ENCODE measurements at regions not wholly inside any gene's neighbourhood (a gene's known extent, or its start where the extent isn't known, plus 50 kb on each side); places are given as distances from the start of the nearest gene placed in this dataset.

GRCh38 chr5:168015506-168015905, 275.9 kb upstream of the WWC1 start:
- Histone ChIP-seq H3K9me3 (replicated peaks) (no peaks in the 10 kb centered on the region), H3K36me3 (no peaks in the 10 kb centered on the region), H3K4me3 (no peak overlapping the region), H3K27ac (no peak overlapping the region), H3K27me3 (no peaks in the 10 kb centered on the region), H3K4me1 (no peaks in the 10 kb centered on the region)
- DNase-seq = no peak

DNA sequence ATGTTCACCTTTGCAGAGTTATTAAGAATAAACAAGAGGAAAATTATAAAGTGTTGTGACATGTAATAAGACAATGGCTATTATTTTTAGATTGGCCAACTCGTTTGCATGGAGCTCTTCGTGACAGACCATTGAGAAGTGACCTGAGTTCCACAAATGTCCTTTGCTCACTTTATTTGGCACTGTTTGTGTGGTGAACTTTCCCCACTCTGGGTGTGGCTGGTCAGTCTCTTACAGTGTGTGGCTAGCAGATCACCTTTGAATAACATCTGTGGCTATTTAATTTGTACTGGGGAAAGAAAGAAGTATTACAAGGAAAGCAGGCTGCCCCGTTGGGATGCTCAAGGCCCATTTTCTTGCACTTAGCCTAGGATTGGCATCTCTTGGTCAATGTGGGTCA, 274.1 kb upstream of the WWC1 start:
- Histone ChIP-seq H3K4me1 (no peaks in the 10 kb centered on the region), H3K27me3 (no peaks in the 10 kb centered on the region), H3K9me3 (replicated peaks) (no peaks in the 10 kb centered on the region), H3K36me3 (no peaks in the 10 kb centered on the region), H3K27ac (no peak overlapping the region), H3K4me3 (no peak overlapping the region)
- DNase-seq = no peak

- no peak for DNase-seq
- Histone ChIP-seq H3K9me3 (replicated peaks) (no peaks in the 10 kb centered on the region), H3K27ac (no peak overlapping the region), H3K4me3 (no peak overlapping the region), H3K27me3 (no peaks in the 10 kb centered on the region; the same call in 1 of the 2 replicates), H3K4me1 (no peaks in the 10 kb centered on the region), H3K36me3 (no peaks in the 10 kb centered on the region)
These were observed 272.3 kb upstream of the WWC1 start for GRCh38 chr5:168019143-168019542.

DNA sequence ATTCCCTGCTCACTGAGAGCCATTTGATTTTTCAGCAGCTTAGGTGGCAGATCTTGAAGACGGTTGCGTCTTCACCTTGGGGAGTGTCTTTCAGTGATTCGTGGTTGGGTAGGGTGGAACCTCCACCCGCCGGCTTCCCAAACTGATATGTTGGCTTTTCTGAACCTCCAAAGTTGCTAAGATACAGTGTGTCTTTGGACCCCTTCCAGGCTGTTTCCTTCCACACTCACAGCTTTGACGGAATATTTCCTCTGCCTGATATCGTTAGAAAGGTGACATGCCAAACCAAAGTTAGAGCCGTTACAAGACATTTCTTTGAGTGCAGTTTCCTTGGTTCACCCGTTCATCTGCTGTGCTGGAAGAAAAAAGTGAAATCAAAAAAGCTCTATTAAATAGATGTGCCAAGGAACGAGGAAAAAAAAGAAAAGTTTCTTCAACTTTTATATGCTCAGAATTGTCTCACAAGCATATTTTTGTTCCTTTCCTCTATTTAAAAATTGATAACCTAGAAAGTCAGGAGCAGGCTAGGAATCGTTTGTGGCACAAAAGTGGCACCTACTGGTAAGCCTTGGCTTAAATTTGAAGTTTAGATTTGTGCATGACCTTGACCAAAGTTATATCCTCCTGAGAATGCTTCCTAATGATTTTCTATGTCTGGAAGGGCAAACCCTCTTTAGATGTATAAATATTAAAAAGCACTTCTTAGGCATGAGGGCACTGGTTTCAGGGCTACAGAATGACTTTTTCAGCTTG, 270.7 kb upstream of the WWC1 start:
- Histone ChIP-seq H3K4me3 (no peak overlapping the region), H3K9me3 (replicated peaks) (no peaks in the 10 kb centered on the region), H3K27ac (no peak overlapping the region), H3K27me3 (no peaks in the 10 kb centered on the region; the same call in 1 of the 2 replicates), H3K36me3 (no peaks in the 10 kb centered on the region), H3K4me1 (no peaks in the 10 kb centered on the region)
- no peak for DNase-seq

GRCh38 chr5:168022446-168023169, 268.8 kb upstream of the WWC1 start:
- Histone ChIP-seq H3K36me3 (no peaks in the 10 kb centered on the region), H3K4me3 (no peak overlapping the region), H3K27me3 (no peaks in the 10 kb centered on the region; the same call in 1 of the 2 replicates), H3K9me3 (replicated peaks) (no peaks in the 10 kb centered on the region), H3K4me1 (no peaks in the 10 kb centered on the region), H3K27ac (no peak overlapping the region)
- DNase-seq = peak in 1 of 2 experiments; percentile 7

DNA sequence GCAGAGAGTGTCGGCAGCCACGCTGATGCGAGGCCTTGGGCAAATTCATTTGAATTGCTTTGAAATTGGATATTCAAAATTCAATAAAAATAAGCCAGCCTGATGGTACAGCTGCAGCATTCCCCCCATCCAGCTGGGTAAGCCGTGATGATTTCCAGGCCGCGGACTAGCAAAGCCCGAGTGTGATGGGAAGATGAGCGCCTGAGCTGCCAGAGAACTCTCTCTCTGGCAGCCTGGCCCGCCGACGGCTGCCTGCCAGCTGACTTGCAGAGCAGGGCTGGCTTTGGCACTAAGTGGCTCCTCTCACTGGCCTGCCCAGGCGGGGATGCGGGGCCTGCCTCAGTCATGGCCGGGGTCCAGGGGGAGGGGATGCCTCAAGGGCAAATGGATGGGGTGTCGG, 268.3 kb upstream of the WWC1 start:
- peak; percentile 24 to 45 for DNase-seq
- Histone ChIP-seq H3K4me1 (no peaks in the 10 kb centered on the region), H3K9me3 (replicated peaks) (no peaks in the 10 kb centered on the region), H3K36me3 (no peaks in the 10 kb centered on the region), H3K27ac (no peak overlapping the region), H3K27me3 (no peaks in the 10 kb centered on the region; the same call in 1 of the 2 replicates), H3K4me3 (no peak overlapping the region)

DNA sequence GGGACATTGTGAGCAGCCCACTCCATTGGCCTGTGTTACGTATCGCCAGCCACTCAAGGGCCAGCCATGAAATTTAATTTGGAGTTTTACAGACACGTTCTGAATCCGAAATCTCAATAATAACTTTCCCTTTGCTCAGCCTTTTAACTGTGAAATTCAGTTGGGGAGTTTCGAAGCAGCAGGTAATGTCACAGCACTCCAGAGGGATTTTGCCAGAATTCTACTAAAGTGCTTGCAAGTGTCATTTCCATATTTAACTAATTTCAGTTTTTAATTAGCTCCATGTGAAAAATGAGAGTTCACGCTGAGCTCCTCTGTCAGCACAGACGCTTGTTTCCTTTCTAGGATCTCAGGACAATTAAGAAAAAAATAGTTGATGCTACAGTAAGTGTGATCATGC, 267.1 kb upstream of the WWC1 start:
- Histone ChIP-seq H3K4me1 (no peaks in the 10 kb centered on the region), H3K27me3 (no peaks in the 10 kb centered on the region; the same call in 1 of the 2 replicates), H3K4me3 (no peak overlapping the region), H3K9me3 (replicated peaks) (no peaks in the 10 kb centered on the region), H3K27ac (no peak overlapping the region), H3K36me3 (no peaks in the 10 kb centered on the region)
- DNase-seq = no peak

DNA sequence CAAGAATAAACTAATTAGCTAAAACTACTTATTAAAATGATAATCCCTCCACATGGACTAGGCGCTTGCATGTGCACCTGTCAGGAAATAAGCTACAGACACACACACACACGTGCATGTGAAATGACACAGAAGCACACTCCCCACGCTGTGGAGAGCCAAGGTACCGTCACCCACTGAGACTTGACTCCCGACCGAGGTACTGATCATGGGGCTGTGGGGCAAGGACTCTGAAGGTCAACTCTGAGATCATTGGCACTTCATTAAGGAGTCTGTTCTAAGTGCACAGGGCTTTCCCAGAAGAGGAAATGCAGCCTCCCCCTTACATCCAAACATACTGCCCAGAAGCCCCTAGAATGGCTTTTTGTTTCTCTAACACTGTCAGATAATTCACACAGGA, 264.4 kb upstream of the WWC1 start:
- Histone ChIP-seq H3K9me3 (replicated peaks) (no peaks in the 10 kb centered on the region), H3K27ac (no peak overlapping the region), H3K36me3 (no peaks in the 10 kb centered on the region), H3K27me3 (no peaks in the 10 kb centered on the region; the same call in 1 of the 2 replicates), H3K4me1 (no peaks in the 10 kb centered on the region), H3K4me3 (no peak overlapping the region)
- DNase-seq = no peak

DNA sequence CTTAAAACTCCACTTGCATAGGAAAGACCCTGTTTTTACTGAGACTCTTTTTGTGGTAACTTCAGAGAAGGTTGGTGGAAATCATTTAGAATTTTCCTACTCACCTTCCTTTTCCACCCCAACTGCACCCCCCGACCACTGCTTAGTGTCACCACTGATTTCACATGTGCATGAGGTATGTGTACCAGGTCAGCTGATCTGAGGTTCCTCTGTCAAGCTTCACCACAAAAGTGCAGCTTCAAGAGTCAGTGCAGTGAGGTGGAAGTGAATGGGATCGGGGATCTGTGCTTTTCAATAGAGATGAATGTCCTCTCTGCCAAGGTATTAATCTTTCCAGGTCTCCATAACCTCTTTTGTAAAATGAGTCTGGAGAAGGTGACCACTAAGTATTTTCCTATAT, 260.5 kb upstream of the WWC1 start:
- no peaks in the 10 kb centered on the region for H3K9me3 ChIP-seq (replicated peaks)
- no peak for DNase-seq
- H3K36me3 ChIP-seq = no peaks in the 10 kb centered on the region
- H3K27ac ChIP-seq = no peak overlapping the region
- no peaks in the 10 kb centered on the region for H3K27me3 ChIP-seq
- H3K4me3 ChIP-seq = no peak overlapping the region
- no peaks in the 10 kb centered on the region for H3K4me1 ChIP-seq

- no peaks in the 10 kb centered on the region for H3K27me3 ChIP-seq
- H3K4me3 ChIP-seq = no peak overlapping the region
- H3K9me3 ChIP-seq (replicated peaks) = no peaks in the 10 kb centered on the region
- no peaks in the 10 kb centered on the region for H3K36me3 ChIP-seq
- H3K27ac ChIP-seq = no peak overlapping the region
- no peak for DNase-seq
- no peaks in the 10 kb centered on the region for H3K4me1 ChIP-seq
These were observed 259.8 kb upstream of the WWC1 start for GRCh38 chr5:168031614-168032013.

DNA sequence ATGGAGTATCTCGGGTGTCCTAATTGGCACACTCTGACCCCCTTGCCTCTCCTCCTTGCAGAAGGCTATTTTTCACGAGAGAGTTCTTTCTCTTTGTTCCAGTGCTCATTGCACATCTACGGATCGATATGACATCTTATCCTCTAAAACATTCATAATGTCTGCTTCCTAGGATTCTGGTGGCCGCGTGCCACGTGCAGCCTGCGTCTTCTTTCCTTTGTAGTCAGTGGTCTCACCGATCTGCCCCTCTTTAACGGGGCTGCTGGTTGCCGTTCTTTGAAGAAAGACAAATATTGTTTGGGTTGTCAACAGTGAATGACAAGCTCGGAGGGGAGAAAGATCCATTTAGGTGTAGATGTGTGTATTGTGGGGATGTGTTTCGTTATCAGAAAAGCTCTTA, 252.4 kb upstream of the WWC1 start:
- Histone ChIP-seq H3K27ac (no peak overlapping the region), H3K36me3 (no peaks in the 10 kb centered on the region), H3K4me1 (no peaks in the 10 kb centered on the region), H3K9me3 (replicated peaks) (no peaks in the 10 kb centered on the region), H3K4me3 (no peak overlapping the region), H3K27me3 (no peaks in the 10 kb centered on the region)
- DNase-seq = no peak

GRCh38 chr5:168039566-168040248, 251.7 kb upstream of the WWC1 start:
- Histone ChIP-seq H3K9me3 (replicated peaks) (no peaks in the 10 kb centered on the region), H3K27me3 (no peaks in the 10 kb centered on the region), H3K4me3 (no peak overlapping the region), H3K36me3 (no peaks in the 10 kb centered on the region), H3K4me1 (no peaks in the 10 kb centered on the region), H3K27ac (no peak overlapping the region)
- no peak for DNase-seq

- Histone ChIP-seq H3K4me1 (no peaks in the 10 kb centered on the region), H3K4me3 (no peak overlapping the region)
These were observed 249.9 kb upstream of the WWC1 start for GRCh38 chr5:168041583-168041982.

GRCh38 chr5:168042284-168043068, 249.0 kb upstream of the WWC1 start:
- H3K4me3 ChIP-seq = no peak overlapping the region
- H3K27ac ChIP-seq = no peak overlapping the region
- no peaks in the 10 kb centered on the region for H3K36me3 ChIP-seq
- no peaks in the 10 kb centered on the region for H3K4me1 ChIP-seq
- no peaks in the 10 kb centered on the region for H3K9me3 ChIP-seq (replicated peaks)
- no peaks in the 10 kb centered on the region for H3K27me3 ChIP-seq
- peak in 1 of 2 experiments; percentile 22 for DNase-seq

More at GRCh38 chr5:168041583-168041982, 249.9 kb upstream of the WWC1 start:
- H3K27me3 ChIP-seq = no peaks in the 10 kb centered on the region
- no peak for DNase-seq
- no peaks in the 10 kb centered on the region for H3K36me3 ChIP-seq
- no peak overlapping the region for H3K27ac ChIP-seq
- H3K9me3 ChIP-seq (replicated peaks) = no peaks in the 10 kb centered on the region
